GM12875 (cell line): ENCODE measurements at regions not wholly inside any gene's neighbourhood (a gene's known extent, or its start where the extent isn't known, plus 50 kb on each side); places are given as distances from the start of the nearest gene placed in this dataset.

ENCODE experiments used
- H3K4me3 ChIP-seq: one replicate; pipeline ENCODE4 v1.5.1; 2011; ENCODE audit warnings: low read depth, low read length, control low read depth
- CTCF ChIP-seq: IDR thresholded peaks from 2 replicates; pipeline ENCODE4 v1.5.1; 2011; ENCODE audit warnings: low read depth, mild to moderate bottlenecking, control low read depth, inconsistent platforms, low read length, moderate library complexity, borderline replicate concordance; ENCODE audit not compliant: insufficient read depth

GRCh38 chr10:124313374-124313773 lies 105.3 kb downstream of the OAT start:
- TF ChIP-seq CTCF = no peak
- H3K4me3 ChIP-seq = no peak overlapping the region

- no peak for TF ChIP-seq CTCF
- H3K4me3 ChIP-seq = no peak overlapping the region
Observed at GRCh38 chr10:124308811-124309210, 109.9 kb downstream of the OAT start.

GRCh38 chr10:124308056-124308645 lies 110.6 kb downstream of the OAT start:
- H3K4me3 ChIP-seq = no peak overlapping the region
- TF ChIP-seq CTCF = no peak

DNA sequence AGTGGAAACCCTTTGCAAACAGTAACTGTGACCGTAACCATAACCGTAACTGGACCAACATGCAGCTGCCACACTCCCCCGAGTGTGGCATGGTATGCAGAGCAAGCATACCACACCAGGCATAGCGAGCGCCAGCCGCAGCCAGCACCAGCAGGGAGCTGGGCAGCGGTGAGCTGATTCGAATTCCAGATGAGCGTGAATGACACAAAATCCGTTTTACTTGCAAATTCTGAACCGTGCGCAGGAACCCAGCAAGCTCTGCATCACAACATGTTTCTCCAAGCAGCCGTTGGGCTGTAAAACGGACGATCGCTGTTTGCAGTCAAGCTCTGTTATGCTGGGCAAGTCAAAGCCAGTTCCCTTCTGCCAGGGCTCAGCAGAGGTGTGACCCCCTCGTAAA lies 111.1 kb downstream of the OAT start:
- no peak for TF ChIP-seq CTCF
- no peak overlapping the region for H3K4me3 ChIP-seq

DNA sequence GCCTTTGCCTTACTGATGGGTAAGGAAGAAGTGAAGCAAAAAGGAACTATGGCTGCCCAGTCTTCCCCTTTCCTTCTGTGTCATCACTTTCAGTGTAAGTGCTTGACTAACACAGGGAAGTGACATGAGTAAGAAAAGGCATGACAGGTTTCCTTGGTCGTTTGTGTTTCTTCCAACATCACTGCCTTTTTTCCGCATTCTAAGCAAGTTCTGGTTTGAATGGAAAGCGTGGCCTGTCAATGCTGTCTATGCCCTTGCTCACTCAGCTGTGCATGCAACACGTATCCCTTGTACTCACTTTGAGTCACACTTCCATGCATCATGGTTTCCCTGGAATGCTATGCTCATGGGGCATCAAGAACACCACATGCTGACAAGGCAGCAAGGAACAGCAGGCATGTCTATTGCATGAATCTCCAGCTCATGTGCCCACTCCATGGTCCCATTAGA lies 111.8 kb downstream of the OAT start:
- no peak overlapping the region for H3K4me3 ChIP-seq
- TF ChIP-seq CTCF = no peak

DNA sequence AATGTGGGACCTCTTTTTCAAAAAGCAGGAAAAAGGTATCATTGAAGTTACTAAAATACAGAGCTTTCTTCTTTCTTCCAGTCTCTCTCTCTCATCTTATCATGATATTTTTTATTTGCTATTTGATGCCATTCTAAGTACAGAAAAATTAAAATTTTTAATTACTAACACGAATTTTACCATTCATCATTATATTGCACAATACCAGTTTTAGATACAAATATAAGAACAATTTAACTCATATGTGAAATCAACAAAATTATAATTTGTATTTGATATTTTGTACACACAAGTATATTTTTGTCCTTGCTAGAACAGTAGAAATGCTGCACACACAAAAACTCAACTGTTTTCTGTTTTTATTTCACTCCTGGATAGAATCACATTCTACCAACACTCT lies 112.2 kb downstream of the OAT start:
- no peak overlapping the region for H3K4me3 ChIP-seq
- TF ChIP-seq CTCF = no peak

- H3K4me3 ChIP-seq = no peak overlapping the region
- no peak for TF ChIP-seq CTCF
Observed at GRCh38 chr10:124305984-124306383, 112.7 kb downstream of the OAT start.
